Psoas muscle (tissue), 7 donors: ENCODE measurements at regions not wholly inside any gene's neighbourhood (a gene's known extent, or its start where the extent isn't known, plus 50 kb on each side); places are given as distances from the start of the nearest gene placed in this dataset.
A peak's percentile ranks its signal among the peaks of the same experiment; 100 is the strongest.

Source experiments
- ATAC-seq, 4 donors: fragments of 200-7000 bp; cut with Tn5 transposase; one replicate each; pipeline ENCODE4 v1.9.1; 2020; ENCODE audit warnings: moderate library complexity in 3 of 4, mild to moderate bottlenecking in 2 of 4
- DNase-seq, 2 donors: peaks; one replicate each; pipeline ENCODE4 v3.0.0-alpha.2; 2020
- H3K27ac ChIP-seq: fragments of 200-600 bp; one replicate; pipeline ENCODE4 v1.8.0; 2022
- H3K27me3 ChIP-seq, 3 donors: fragments of 200-600 bp in 1 of 3; one replicate each; pipeline versions ENCODE4 v1.6.1 to v1.8.0; 2013 to 2022; ENCODE audit warnings: low read length in 2 of 3, mild to moderate bottlenecking in 2 of 3, moderate library complexity in 1 of 3; ENCODE audit not compliant: insufficient read depth in 3 of 3
- H3K36me3 ChIP-seq, 2 donors: fragments of 200-600 bp in 1 of 2; one replicate each; pipeline versions ENCODE4 v1.6.1 to v1.8.0; 2013 to 2022; ENCODE audit warnings: low read depth in 1 of 2, mild to moderate bottlenecking in 1 of 2, moderate library complexity in 1 of 2; ENCODE audit not compliant: insufficient read depth in 1 of 2
- H3K4me1 ChIP-seq: fragments of 200-600 bp; one replicate; pipeline ENCODE4 v1.8.0; 2022
- H3K4me3 ChIP-seq: fragments of 200-600 bp; one replicate; pipeline ENCODE4 v1.8.0; 2022; ENCODE audit warnings: mild to moderate bottlenecking
- H3K9me3 ChIP-seq: fragments of 200-600 bp; one replicate; pipeline ENCODE4 v1.8.0; 2022
- CTCF ChIP-seq: fragments of 200-600 bp; IDR thresholded peaks from one replicate; pipeline ENCODE4 v1.8.0; 2022; ENCODE audit warnings: antibody characterized with exemption
- WGBS, 3 donors: extraction: QIAGEN DNeasy Blood & Tissue Kit; methylation state at CpG; one replicate each; pipeline versions ENCODE4 v1.1.6 to v1.1.7; 2013; 5-methylcytosine and 5-hydroxymethylcytosine counted together
- intact Hi-C, 2 donors: fragments of 100-400 bp; cut with DNase I; formaldehyde crosslinking; loops; one replicate each; pipeline versions ENCODE4 v1.11.0 to v1.14.2; 2022
- donor health status: healthy with polysubstance abuse.
- donor health status: DM: no; HTN: no; CAD: no; lungs with moderate emphysema.
- donor health status: Bipolar disorder and iron deficiency.
- donor health status: healthy.
- donor health status: DM: yes; HTN: yes; CAD: no.
- donor health status: DM: no; HTN: no; CAD: no.
- donor health status: DM: yes; HTN: yes; CAD: no.

GRCh38 chr14:34059037-34059924 is 108.4 kb upstream of the EGLN3 start:
- Histone ChIP-seq H3K4me3 (peak overlapping the region; percentile 82), H3K36me3 (no peaks in the 10 kb centered on the region), H3K4me1 (peaks cover 24% of the 10 kb centered on the region), H3K27ac (peak overlapping the region; percentile 99), H3K27me3 (no peaks in the 10 kb centered on the region), H3K9me3 (no peaks in the 10 kb centered on the region)
- intact Hi-C loops = loop anchor here in 1 of 2 donors (2.0 kb wide), 1 partner anchor 120 kb away; no protein-coding TSS in a partner anchor
- 72 to 78% (median 74%) methylated on average over 16 of the region's 16 CpGs for WGBS, 3 donors
- DNase-seq = no peak
- no peak for TF ChIP-seq CTCF
- ATAC-seq = no peak

- intact Hi-C loops = loop anchor here in 1 of 2 donors (2.0 kb wide), 1 partner anchor 120 kb away; no protein-coding TSS in a partner anchor
- DNase-seq (no peak), ATAC-seq (no peak)
- TF ChIP-seq CTCF = no peak
- Histone ChIP-seq H3K27ac (peak overlapping the region; percentile 99), H3K4me1 (peaks cover 21% of the 10 kb centered on the region), H3K27me3 (no peaks in the 10 kb centered on the region), H3K4me3 (no peak overlapping the region), H3K9me3 (no peaks in the 10 kb centered on the region), H3K36me3 (no peaks in the 10 kb centered on the region)
- WGBS, 3 donors = 95 to 98% (median 97%) methylated on average over 3 of the region's 3 CpGs
Measured at GRCh38 chr14:34058510-34058909, 107.6 kb upstream of the EGLN3 start.

DNA sequence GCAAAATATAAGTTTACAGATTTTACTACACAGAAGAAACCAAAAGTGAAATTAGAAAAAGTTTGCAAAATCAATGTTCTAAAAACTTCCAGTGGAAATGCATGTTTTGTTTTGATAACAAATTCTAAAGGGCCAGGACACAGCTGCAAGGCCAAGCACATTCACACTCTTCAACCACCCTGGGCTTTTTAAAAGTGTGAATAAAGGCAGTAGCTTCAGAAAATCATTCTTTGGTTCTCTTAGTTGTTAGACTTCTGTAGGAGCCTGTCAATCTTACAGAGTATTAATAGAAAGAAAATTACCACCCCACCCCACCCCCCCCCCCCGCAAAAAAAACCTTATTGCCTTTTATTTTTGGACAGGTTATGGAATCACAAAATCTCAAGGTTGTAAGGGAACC is 105.2 kb upstream of the EGLN3 start:
- intact Hi-C loops = no loop called here
- H3K36me3 ChIP-seq = no peaks in the 10 kb centered on the region
- H3K27ac ChIP-seq = no peak overlapping the region
- TF ChIP-seq CTCF = no peak
- no peak overlapping the region for H3K4me3 ChIP-seq
- DNase-seq (no peak), ATAC-seq (no peak)
- peaks cover 12% of the 10 kb centered on the region for H3K4me1 ChIP-seq
- H3K27me3 ChIP-seq = no peaks in the 10 kb centered on the region
- 53 to 79% (median 72%) methylated on average over 1 of the region's 1 CpG for WGBS, 3 donors
- H3K9me3 ChIP-seq = no peaks in the 10 kb centered on the region

DNA sequence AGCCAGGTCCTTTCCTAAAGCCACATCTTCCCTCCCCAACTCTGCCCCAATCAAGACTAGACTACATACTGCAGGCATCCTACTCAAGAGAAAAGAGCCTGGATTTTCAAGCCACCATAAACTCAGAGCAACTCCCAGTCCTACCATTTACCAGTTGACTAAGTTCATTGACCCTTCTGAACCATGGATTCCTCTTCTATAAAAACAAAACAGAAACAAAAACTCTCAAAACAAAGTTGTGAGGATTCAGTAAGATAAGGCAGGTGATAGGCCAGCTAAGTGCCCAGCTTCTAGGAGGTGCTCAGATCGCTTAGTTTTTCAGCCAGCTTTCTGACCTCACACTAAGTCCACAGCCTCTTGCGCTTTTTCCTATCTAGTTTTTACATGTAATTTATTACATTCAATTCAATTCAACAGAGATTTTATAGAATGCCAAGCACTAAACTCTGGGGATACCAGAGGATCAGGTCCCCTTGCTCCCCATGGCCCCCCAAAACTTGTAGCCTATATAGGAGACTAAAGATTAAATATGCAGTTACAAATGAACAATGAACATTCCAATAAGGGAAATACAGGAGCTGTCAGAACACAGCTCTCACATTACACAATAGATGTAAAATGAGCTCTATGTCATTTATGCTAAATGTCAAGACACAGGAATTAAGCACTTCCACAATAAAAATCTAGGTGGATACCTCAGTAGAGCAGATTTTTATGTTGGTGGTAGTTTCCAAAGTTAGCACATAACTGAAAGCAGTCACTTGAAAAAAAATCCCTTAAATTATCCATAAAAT is 104.5 kb upstream of the EGLN3 start:
- Histone ChIP-seq H3K27me3 (no peaks in the 10 kb centered on the region), H3K27ac (no peak overlapping the region), H3K4me1 (peaks cover 8% of the 10 kb centered on the region), H3K36me3 (no peaks in the 10 kb centered on the region), H3K4me3 (no peak overlapping the region), H3K9me3 (no peaks in the 10 kb centered on the region)
- WGBS, 3 donors = 93 to 98% (median 95%) methylated on average over 2 of the region's 2 CpGs
- TF ChIP-seq CTCF = no peak
- ATAC-seq = no peak
- intact Hi-C loops = no loop called here
- DNase-seq = no peak
